ENCODE measurements at regions not wholly inside any gene's neighbourhood (a gene's known extent, or its start where the extent isn't known, plus 50 kb on each side); places are given as distances from the start of the nearest gene placed in this dataset.

DNA sequence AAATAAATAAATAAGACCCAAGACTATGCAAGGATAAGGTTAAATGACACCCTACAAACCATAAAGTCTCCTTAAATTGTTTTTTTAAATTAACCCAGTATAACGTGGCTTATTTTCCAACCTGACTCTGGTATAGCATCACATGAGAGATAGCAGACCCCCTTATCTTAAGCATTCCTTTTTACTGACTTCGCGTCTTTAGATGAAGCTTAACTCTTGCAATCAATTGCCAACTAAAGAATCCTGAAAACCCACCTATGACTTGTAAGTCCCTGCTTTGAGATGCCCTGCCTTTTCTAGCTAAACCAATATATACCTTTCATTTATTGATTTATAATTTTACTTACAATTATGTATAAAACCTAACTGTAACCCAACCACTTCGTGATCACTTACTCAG is 57.1 kb upstream of the RAB12 start:
- DNase-seq (ENCODE audit: low read depth), result no peak
- no peak overlapping the region for H3K4me3 ChIP-seq (replicated peaks; ENCODE audit: low read depth, low read length)
- TF ChIP-seq, protein P1, sequence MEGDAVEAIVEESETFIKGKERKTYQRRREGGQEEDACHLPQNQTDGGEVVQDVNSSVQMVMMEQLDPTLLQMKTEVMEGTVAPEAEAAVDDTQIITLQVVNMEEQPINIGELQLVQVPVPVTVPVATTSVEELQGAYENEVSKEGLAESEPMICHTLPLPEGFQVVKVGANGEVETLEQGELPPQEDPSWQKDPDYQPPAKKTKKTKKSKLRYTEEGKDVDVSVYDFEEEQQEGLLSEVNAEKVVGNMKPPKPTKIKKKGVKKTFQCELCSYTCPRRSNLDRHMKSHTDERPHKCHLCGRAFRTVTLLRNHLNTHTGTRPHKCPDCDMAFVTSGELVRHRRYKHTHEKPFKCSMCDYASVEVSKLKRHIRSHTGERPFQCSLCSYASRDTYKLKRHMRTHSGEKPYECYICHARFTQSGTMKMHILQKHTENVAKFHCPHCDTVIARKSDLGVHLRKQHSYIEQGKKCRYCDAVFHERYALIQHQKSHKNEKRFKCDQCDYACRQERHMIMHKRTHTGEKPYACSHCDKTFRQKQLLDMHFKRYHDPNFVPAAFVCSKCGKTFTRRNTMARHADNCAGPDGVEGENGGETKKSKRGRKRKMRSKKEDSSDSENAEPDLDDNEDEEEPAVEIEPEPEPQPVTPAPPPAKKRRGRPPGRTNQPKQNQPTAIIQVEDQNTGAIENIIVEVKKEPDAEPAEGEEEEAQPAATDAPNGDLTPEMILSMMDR (IDR thresholded peaks at IDR 0.05; ENCODE audit: low read length, missing control alignments), result no peak

GRCh38 chr18:8554354-8554753 is 54.9 kb upstream of the RAB12 start:
- H3K4me3 ChIP-seq (replicated peaks; ENCODE audit: low read depth, low read length), result no peak overlapping the region
- DNase-seq (ENCODE audit: low read depth), result no peak
- TF ChIP-seq, protein P1 (IDR thresholded peaks at IDR 0.05; ENCODE audit: low read length, missing control alignments), result no peak

GRCh38 chr18:8556424-8556823 is 52.8 kb upstream of the RAB12 start:
- TF ChIP-seq, protein P1 (IDR thresholded peaks at IDR 0.05; ENCODE audit: low read length, missing control alignments), result no peak
- DNase-seq (ENCODE audit: low read depth), result no peak
- H3K4me3 ChIP-seq (replicated peaks; ENCODE audit: low read depth, low read length), result no peak overlapping the region

Data from fibroblast of pulmonary artery (primary cell).